ENCODE measurements at regions not wholly inside any gene's neighbourhood (a gene's known extent, or its start where the extent isn't known, plus 50 kb on each side); places are given as distances from the start of the nearest gene placed in this dataset.

GRCh38 chr1:108044318-108044717 lies 79.3 kb upstream of the VAV3 start:
- H3K4me2 ChIP-seq (ENCODE audit: insufficient read depth, insufficient read length, low read length): no peak overlapping the region
- no peak overlapping the region for H3K14ac ChIP-seq (ENCODE audit: insufficient read depth, low read length)
- H3K9me3 ChIP-seq (ENCODE audit: control insufficient read depth, low read depth, low read length): no peaks in the 10 kb centered on the region
- no peak overlapping the region for H3K56ac ChIP-seq (ENCODE audit: insufficient read length, low read depth, low read length)
- H3K79me2 ChIP-seq (ENCODE audit: insufficient read depth, low read length): no peaks in the 10 kb centered on the region
- no peak overlapping the region for H3K4me3 Mint-ChIP-seq
- H3K79me1 ChIP-seq (ENCODE audit: insufficient read depth, low read depth, low read length, poor library complexity, severe bottlenecking): no peaks in the 10 kb centered on the region
- H2BK120ac ChIP-seq (ENCODE audit: low read depth, low read length, poor library complexity, severe bottlenecking): no peak overlapping the region
- H2BK20ac ChIP-seq (ENCODE audit: low read depth, low read length, poor library complexity, severe bottlenecking): no peak overlapping the region
- WGBS (ENCODE audit: extremely low coverage, insufficient read length, low lambda C conversion rate): no CpG with 5 or more reads among the region's 2 CpGs
- no peak overlapping the region for H2AK5ac ChIP-seq (ENCODE audit: insufficient read length, low read length)
- H4K20me1 ChIP-seq (ENCODE audit: control insufficient read depth, insufficient read depth, insufficient read length): no peaks in the 10 kb centered on the region
- no peak overlapping the region for H3K27ac ChIP-seq (ENCODE audit: insufficient read length, low read depth, low read length)
- H3K27ac Mint-ChIP-seq: no peak overlapping the region
- no peak overlapping the region for H4K8ac ChIP-seq (replicated peaks; ENCODE audit: insufficient read length, low read depth, low read length)
- H2BK5ac ChIP-seq (ENCODE audit: insufficient read length, low read length): no peak overlapping the region
- no peaks in the 10 kb centered on the region for H3K9me3 Mint-ChIP-seq
- no peaks in the 10 kb centered on the region for H3K36me3 Mint-ChIP-seq (ENCODE audit: insufficient read depth in 1 of 3, low read depth in 3 of 3)
- H3K27me3 Mint-ChIP-seq (ENCODE audit: low read depth): peaks cover 4% of the 10 kb centered on the region
- H4K5ac ChIP-seq (ENCODE audit: insufficient read length, low read depth, low read length): no peak overlapping the region
- 0 out of 2 replicates have a peak, but pooled peaks cover 2% of the 10 kb centered on the region for H3K4me1 ChIP-seq (ENCODE audit: insufficient read depth, low read length)
- H3K18ac ChIP-seq (ENCODE audit: insufficient read length, low read depth, low read length): no peak overlapping the region
- H3K9ac ChIP-seq (ENCODE audit: extremely low read depth, insufficient read length, low read length): no peak overlapping the region
- no peak overlapping the region for H3K23ac ChIP-seq (ENCODE audit: insufficient read length, low read depth, low read length)
- no peak overlapping the region for H3T11ph ChIP-seq (ENCODE audit: low read length)
- peaks cover 12 to 20% of the 10 kb centered on the region in 2 experiments for H3K4me1 Mint-ChIP-seq
- H3K4ac ChIP-seq (ENCODE audit: low read depth, low read length): no peak overlapping the region
- no peak overlapping the region for H2AFZ ChIP-seq (ENCODE audit: low read length)
- no peak for TF ChIP-seq CTCF (conservative IDR thresholded peaks at IDR 0.05)
- H3K27me3 ChIP-seq (ENCODE audit: insufficient read depth, low read length): no peaks in the 10 kb centered on the region
- H4K91ac ChIP-seq (ENCODE audit: insufficient read length, low read depth, low read length): no peak overlapping the region
- no peak overlapping the region for H2BK15ac ChIP-seq (ENCODE audit: low read depth, low read length)
- no peaks in the 10 kb centered on the region for H3K23me2 ChIP-seq (ENCODE audit: insufficient read length, low read depth, low read length, poor library complexity, severe bottlenecking)
- DNase-seq: no peak
- no peak overlapping the region for H2BK12ac ChIP-seq (ENCODE audit: insufficient read length, low read depth, low read length)
